ENCODE measurements at regions not wholly inside any gene's neighbourhood (a gene's known extent, or its start where the extent isn't known, plus 50 kb on each side); places are given as distances from the start of the nearest gene placed in this dataset.

- Histone ChIP-seq H3K9me3 (no peaks in the 10 kb centered on the region), H3K27ac (no peak overlapping the region), H3K4me3 (no peak overlapping the region), H3K27me3 (ENCODE audit: insufficient read depth in 3 of 3, low read length in 2 of 3) (no peaks in the 10 kb centered on the region), H3K4me1 (peaks cover 8% of the 10 kb centered on the region), H3K36me3 (ENCODE audit: insufficient read depth in 1 of 2, low read depth in 1 of 2) (no peaks in the 10 kb centered on the region)
- DNase-seq (no peak), ATAC-seq (no peak)
- WGBS, 3 donors, result 92 to 100% (median 93%) methylated on average over 2 of the region's 2 CpGs
- TF ChIP-seq, protein P1, sequence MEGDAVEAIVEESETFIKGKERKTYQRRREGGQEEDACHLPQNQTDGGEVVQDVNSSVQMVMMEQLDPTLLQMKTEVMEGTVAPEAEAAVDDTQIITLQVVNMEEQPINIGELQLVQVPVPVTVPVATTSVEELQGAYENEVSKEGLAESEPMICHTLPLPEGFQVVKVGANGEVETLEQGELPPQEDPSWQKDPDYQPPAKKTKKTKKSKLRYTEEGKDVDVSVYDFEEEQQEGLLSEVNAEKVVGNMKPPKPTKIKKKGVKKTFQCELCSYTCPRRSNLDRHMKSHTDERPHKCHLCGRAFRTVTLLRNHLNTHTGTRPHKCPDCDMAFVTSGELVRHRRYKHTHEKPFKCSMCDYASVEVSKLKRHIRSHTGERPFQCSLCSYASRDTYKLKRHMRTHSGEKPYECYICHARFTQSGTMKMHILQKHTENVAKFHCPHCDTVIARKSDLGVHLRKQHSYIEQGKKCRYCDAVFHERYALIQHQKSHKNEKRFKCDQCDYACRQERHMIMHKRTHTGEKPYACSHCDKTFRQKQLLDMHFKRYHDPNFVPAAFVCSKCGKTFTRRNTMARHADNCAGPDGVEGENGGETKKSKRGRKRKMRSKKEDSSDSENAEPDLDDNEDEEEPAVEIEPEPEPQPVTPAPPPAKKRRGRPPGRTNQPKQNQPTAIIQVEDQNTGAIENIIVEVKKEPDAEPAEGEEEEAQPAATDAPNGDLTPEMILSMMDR (IDR thresholded peaks at IDR 0.05), result no peak
- intact Hi-C loops (cut with DNase I), result no loop called here
These were observed 115.2 kb upstream of the PCGF5 start for GRCh38 chr10:91105269-91105668.

GRCh38 chr10:91108820-91109219 is 111.6 kb upstream of the PCGF5 start:
- no peaks in the 10 kb centered on the region for H3K27me3 ChIP-seq (ENCODE audit: insufficient read depth in 3 of 3, low read length in 2 of 3)
- H3K4me1 ChIP-seq, result peaks cover under 1% of the 10 kb centered on the region
- ATAC-seq (no peak), DNase-seq (no peak)
- intact Hi-C loops (cut with DNase I), result no loop called here
- no peaks in the 10 kb centered on the region for H3K9me3 ChIP-seq
- no peak overlapping the region for H3K4me3 ChIP-seq
- H3K36me3 ChIP-seq (ENCODE audit: insufficient read depth in 1 of 2, low read depth in 1 of 2), result no peaks in the 10 kb centered on the region
- no peak overlapping the region for H3K27ac ChIP-seq
- TF ChIP-seq, protein P1 (IDR thresholded peaks at IDR 0.05), result no peak

GRCh38 chr10:91111060-91111459 is 109.4 kb upstream of the PCGF5 start:
- 63 to 92% (median 77%) methylated on average over 3 of the region's 3 CpGs for WGBS, 3 donors
- no peaks in the 10 kb centered on the region for H3K9me3 ChIP-seq
- ATAC-seq (no peak), DNase-seq (no peak)
- TF ChIP-seq, protein P1 (IDR thresholded peaks at IDR 0.05), result no peak
- no peak overlapping the region for H3K27ac ChIP-seq
- intact Hi-C loops (cut with DNase I), result no loop called here
- no peaks in the 10 kb centered on the region for H3K36me3 ChIP-seq (ENCODE audit: insufficient read depth in 1 of 2, low read depth in 1 of 2)
- no peak overlapping the region for H3K4me3 ChIP-seq
- H3K27me3 ChIP-seq (ENCODE audit: insufficient read depth in 3 of 3, low read length in 2 of 3), result no peaks in the 10 kb centered on the region
- no peaks in the 10 kb centered on the region for H3K4me1 ChIP-seq

GRCh38 chr10:91115618-91116390 is 104.7 kb upstream of the PCGF5 start:
- Histone ChIP-seq H3K4me1 (no peaks in the 10 kb centered on the region), H3K27me3 (ENCODE audit: insufficient read depth in 3 of 3, low read length in 2 of 3) (no peaks in the 10 kb centered on the region), H3K36me3 (ENCODE audit: insufficient read depth in 1 of 2, low read depth in 1 of 2) (no peaks in the 10 kb centered on the region), H3K4me3 (no peak overlapping the region), H3K27ac (no peak overlapping the region), H3K9me3 (no peaks in the 10 kb centered on the region)
- intact Hi-C loops (cut with DNase I), result no loop called here
- ATAC-seq (no peak), DNase-seq (no peak)
- WGBS, 3 donors, result 65 to 80% (median 66%) methylated on average over 9 of the region's 9 CpGs
- TF ChIP-seq, protein P1 (IDR thresholded peaks at IDR 0.05), result no peak

- DNase-seq, result no peak
- no peak overlapping the region for H3K4me3 ChIP-seq
- H3K4me1 ChIP-seq, result no peaks in the 10 kb centered on the region
- no peaks in the 10 kb centered on the region for H3K9me3 ChIP-seq
- intact Hi-C loops (cut with DNase I), result no loop called here
- no peak overlapping the region for H3K27ac ChIP-seq
- H3K27me3 ChIP-seq (ENCODE audit: insufficient read depth in 3 of 3, low read length in 2 of 3), result no peaks in the 10 kb centered on the region
- WGBS, 3 donors, result 67 to 76% (median 72%) methylated on average over 2 of the region's 2 CpGs
- no peak for ATAC-seq
- H3K36me3 ChIP-seq (ENCODE audit: insufficient read depth in 1 of 2, low read depth in 1 of 2), result no peaks in the 10 kb centered on the region
- TF ChIP-seq, protein P1 (IDR thresholded peaks at IDR 0.05), result no peak
These were observed 103.0 kb upstream of the PCGF5 start for GRCh38 chr10:91117505-91117904.

Data from psoas muscle (tissue), 7 donors.